ENCODE measurements at regions not wholly inside any gene's neighbourhood (a gene's known extent, or its start where the extent isn't known, plus 50 kb on each side); places are given as distances from the start of the nearest gene placed in this dataset.

- no peaks in the 10 kb centered on the region for H3K36me3 Mint-ChIP-seq (ENCODE audit: unreplicated experiment)
- H3K9me3 Mint-ChIP-seq (ENCODE audit: unreplicated experiment) = no peaks in the 10 kb centered on the region
- H3K4me3 Mint-ChIP-seq (ENCODE audit: unreplicated experiment) = no peak overlapping the region
- DNase-seq (ENCODE audit: extremely low spot score, unreplicated experiment) = no peak
- no peaks in the 10 kb centered on the region for H3K27me3 Mint-ChIP-seq (ENCODE audit: unreplicated experiment)
- H3K27ac Mint-ChIP-seq (ENCODE audit: unreplicated experiment) = no peak overlapping the region
- H3K4me1 Mint-ChIP-seq (ENCODE audit: unreplicated experiment) = peaks cover 41% of the 10 kb centered on the region
- TF ChIP-seq CTCF (IDR thresholded peaks at IDR 0.05) = no peak
Measured at GRCh38 chr14:58703161-58703506, 65.4 kb downstream of the DACT1 start.

- DNase-seq (ENCODE audit: extremely low spot score, unreplicated experiment) = no peak
- Mint-ChIP-seq H3K36me3 (ENCODE audit: unreplicated experiment) (no peaks in the 10 kb centered on the region), H3K4me1 (ENCODE audit: unreplicated experiment) (peaks cover 30% of the 10 kb centered on the region), H3K27me3 (ENCODE audit: unreplicated experiment) (no peaks in the 10 kb centered on the region), H3K4me3 (ENCODE audit: unreplicated experiment) (no peak overlapping the region), H3K27ac (ENCODE audit: unreplicated experiment) (no peak overlapping the region), H3K9me3 (ENCODE audit: unreplicated experiment) (no peaks in the 10 kb centered on the region)
- TF ChIP-seq CTCF (IDR thresholded peaks at IDR 0.05) = no peak
Measured at GRCh38 chr14:58705066-58705465, 67.3 kb downstream of the DACT1 start.

DNA sequence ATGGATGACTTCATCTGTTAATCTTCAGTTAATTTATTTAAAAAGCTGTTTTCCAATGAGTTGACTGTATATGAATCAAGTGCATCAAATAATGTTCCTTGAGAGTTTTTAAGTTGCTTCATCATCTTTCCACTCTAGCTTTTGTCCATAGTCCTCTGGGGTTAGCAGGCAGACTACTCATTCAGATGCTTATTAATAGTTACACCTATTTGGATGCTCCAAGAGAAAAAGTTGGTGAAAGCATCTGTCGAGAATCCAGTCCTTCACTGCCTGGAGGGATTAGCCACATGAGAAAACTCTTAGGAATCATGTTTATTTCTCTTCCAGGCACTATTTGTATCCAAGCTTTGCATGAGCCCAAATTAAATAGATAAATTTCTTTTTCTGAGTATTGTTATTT, 70.2 kb downstream of the DACT1 start:
- TF ChIP-seq CTCF (IDR thresholded peaks at IDR 0.05) = no peak
- Mint-ChIP-seq H3K36me3 (ENCODE audit: unreplicated experiment) (no peaks in the 10 kb centered on the region), H3K27ac (ENCODE audit: unreplicated experiment) (no peak overlapping the region), H3K4me1 (ENCODE audit: unreplicated experiment) (peaks cover 27% of the 10 kb centered on the region), H3K4me3 (ENCODE audit: unreplicated experiment) (no peak overlapping the region), H3K27me3 (ENCODE audit: unreplicated experiment) (peaks cover 2% of the 10 kb centered on the region), H3K9me3 (ENCODE audit: unreplicated experiment) (no peaks in the 10 kb centered on the region)
- DNase-seq (ENCODE audit: extremely low spot score, unreplicated experiment) = no peak

- Mint-ChIP-seq H3K36me3 (ENCODE audit: unreplicated experiment) (no peaks in the 10 kb centered on the region), H3K9me3 (ENCODE audit: unreplicated experiment) (no peaks in the 10 kb centered on the region), H3K27me3 (ENCODE audit: unreplicated experiment) (peaks cover 2% of the 10 kb centered on the region), H3K4me3 (ENCODE audit: unreplicated experiment) (no peak overlapping the region), H3K27ac (ENCODE audit: unreplicated experiment) (no peak overlapping the region), H3K4me1 (ENCODE audit: unreplicated experiment) (peaks cover 18% of the 10 kb centered on the region)
- no peak for DNase-seq (ENCODE audit: extremely low spot score, unreplicated experiment)
- TF ChIP-seq CTCF (IDR thresholded peaks at IDR 0.05) = no peak
Measured at GRCh38 chr14:58709949-58710348, 72.2 kb downstream of the DACT1 start.

- Mint-ChIP-seq H3K4me3 (ENCODE audit: unreplicated experiment) (no peak overlapping the region), H3K27me3 (ENCODE audit: unreplicated experiment) (peaks cover 2% of the 10 kb centered on the region), H3K9me3 (ENCODE audit: unreplicated experiment) (no peaks in the 10 kb centered on the region), H3K36me3 (ENCODE audit: unreplicated experiment) (no peaks in the 10 kb centered on the region), H3K4me1 (ENCODE audit: unreplicated experiment) (peaks cover 13% of the 10 kb centered on the region), H3K27ac (ENCODE audit: unreplicated experiment) (no peak overlapping the region)
- no peak for TF ChIP-seq CTCF (IDR thresholded peaks at IDR 0.05)
- no peak for DNase-seq (ENCODE audit: extremely low spot score, unreplicated experiment)
Measured at GRCh38 chr14:58711382-58711781, 73.6 kb downstream of the DACT1 start.

Measured in osteocyte (in vitro differentiated cells).